PFSK-1 (cell line): ENCODE measurements at regions not wholly inside any gene's neighbourhood (a gene's known extent, or its start where the extent isn't known, plus 50 kb on each side); places are given as distances from the start of the nearest gene placed in this dataset.

Experiments
- FOXP2 ChIP-seq: optimal IDR thresholded peaks from 2 replicates; pipeline ENCODE3; 2011; ENCODE audit warnings: borderline replicate concordance, control low read depth, inconsistent platforms; ENCODE audit not compliant: insufficient read depth; ENCODE audit errors: extremely low read length, extremely low read depth
- POLR2AphosphoS5 ChIP-seq: IDR thresholded peaks from 2 replicates; pipeline ENCODE4 v1.6.1; 2012; ENCODE audit warnings: low read depth, mild to moderate bottlenecking, control low read depth, low read length, moderate library complexity
- SIN3A ChIP-seq: IDR thresholded peaks from 2 replicates; pipeline ENCODE4 v1.6.1; 2012; ENCODE audit warnings: mild to moderate bottlenecking, low read length, moderate library complexity, borderline replicate concordance; ENCODE audit not compliant: insufficient read depth
- TAF1 ChIP-seq: IDR thresholded peaks from 2 replicates; pipeline ENCODE4 v1.6.1; 2012; ENCODE audit warnings: low read length, control low read depth, borderline replicate concordance; ENCODE audit not compliant: insufficient read depth
- TF ChIP-seq, protein P1 (sequence below), 2 experiments: IDR thresholded peaks; 2 replicates each; pipeline versions ENCODE4 v1.6.1 to v1.8.0; 2011 to 2012; ENCODE audit warnings: low read depth in 2 of 2, low read length in 2 of 2, control low read depth in 1 of 2, inconsistent platforms in 1 of 2, mild to moderate bottlenecking in 1 of 2, moderate library complexity in 1 of 2; ENCODE audit not compliant: insufficient read depth in 1 of 2

DNA sequence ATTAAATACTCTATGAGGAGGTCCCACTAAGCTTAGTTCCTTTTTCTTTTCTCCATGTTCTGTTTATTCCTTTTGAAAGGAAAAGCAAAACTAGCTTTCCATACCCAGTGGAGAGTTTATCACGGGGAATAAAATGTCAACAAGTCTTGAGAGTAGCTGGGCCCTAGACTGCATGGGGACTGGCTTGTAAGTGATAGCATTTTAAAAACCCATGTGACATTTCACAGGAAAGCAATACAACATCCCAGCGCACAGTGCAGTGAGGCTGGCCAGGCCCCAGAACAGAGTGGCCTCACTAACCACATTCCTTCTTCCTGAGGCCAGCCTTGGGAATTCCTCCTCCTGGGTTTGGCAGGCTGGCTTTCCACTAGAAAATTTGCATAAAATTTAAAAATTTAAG lies 149.8 kb downstream of the DLEU7 start:
- TF ChIP-seq POLR2AphosphoS5, result no peak
- TF ChIP-seq, protein P1, sequence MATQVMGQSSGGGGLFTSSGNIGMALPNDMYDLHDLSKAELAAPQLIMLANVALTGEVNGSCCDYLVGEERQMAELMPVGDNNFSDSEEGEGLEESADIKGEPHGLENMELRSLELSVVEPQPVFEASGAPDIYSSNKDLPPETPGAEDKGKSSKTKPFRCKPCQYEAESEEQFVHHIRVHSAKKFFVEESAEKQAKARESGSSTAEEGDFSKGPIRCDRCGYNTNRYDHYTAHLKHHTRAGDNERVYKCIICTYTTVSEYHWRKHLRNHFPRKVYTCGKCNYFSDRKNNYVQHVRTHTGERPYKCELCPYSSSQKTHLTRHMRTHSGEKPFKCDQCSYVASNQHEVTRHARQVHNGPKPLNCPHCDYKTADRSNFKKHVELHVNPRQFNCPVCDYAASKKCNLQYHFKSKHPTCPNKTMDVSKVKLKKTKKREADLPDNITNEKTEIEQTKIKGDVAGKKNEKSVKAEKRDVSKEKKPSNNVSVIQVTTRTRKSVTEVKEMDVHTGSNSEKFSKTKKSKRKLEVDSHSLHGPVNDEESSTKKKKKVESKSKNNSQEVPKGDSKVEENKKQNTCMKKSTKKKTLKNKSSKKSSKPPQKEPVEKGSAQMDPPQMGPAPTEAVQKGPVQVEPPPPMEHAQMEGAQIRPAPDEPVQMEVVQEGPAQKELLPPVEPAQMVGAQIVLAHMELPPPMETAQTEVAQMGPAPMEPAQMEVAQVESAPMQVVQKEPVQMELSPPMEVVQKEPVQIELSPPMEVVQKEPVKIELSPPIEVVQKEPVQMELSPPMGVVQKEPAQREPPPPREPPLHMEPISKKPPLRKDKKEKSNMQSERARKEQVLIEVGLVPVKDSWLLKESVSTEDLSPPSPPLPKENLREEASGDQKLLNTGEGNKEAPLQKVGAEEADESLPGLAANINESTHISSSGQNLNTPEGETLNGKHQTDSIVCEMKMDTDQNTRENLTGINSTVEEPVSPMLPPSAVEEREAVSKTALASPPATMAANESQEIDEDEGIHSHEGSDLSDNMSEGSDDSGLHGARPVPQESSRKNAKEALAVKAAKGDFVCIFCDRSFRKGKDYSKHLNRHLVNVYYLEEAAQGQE (IDR thresholded peaks at IDR 0.05; ENCODE audit: insufficient read depth in 1 of 2, low read depth in 2 of 2, low read length in 2 of 2), result no peak
- TF ChIP-seq SIN3A, result no peak
- no peak for TF ChIP-seq TAF1
- no peak for TF ChIP-seq FOXP2
